PC-9 (cell line): ENCODE measurements at regions not wholly inside any gene's neighbourhood (a gene's known extent, or its start where the extent isn't known, plus 50 kb on each side); places are given as distances from the start of the nearest gene placed in this dataset.

Experiments used
- BruUV-seq: library from RNA; stranded (reverse); fragments of 400-500 nt; replicated peaks from 2 replicates; lab custom pipeline; 2021; lab: Mats Ljungman, UMichigan
- CTCF ChIA-PET: fragments of 300-600 bp; sonication (Branson Sonifier 250); formaldehyde crosslinking; loops from one replicate; lab custom pipeline; 2022; ENCODE audit warnings: antibody characterized with exemption; lab: Charles Lee
- POLR2A ChIA-PET: fragments of 300-600 bp; sonication (Branson Sonifier 250); formaldehyde crosslinking; loops from one replicate; lab custom pipeline; 2022; ENCODE audit warnings: antibody characterized with exemption; ENCODE audit not compliant: unreplicated experiment; lab: Charles Lee
- DNase-seq, 2 experiments: peaks; one replicate each; pipeline versions ENCODE4 v3.0.0 to v3.0.0-alpha.2; 2015 to 2022; ENCODE audit warnings: mixed read lengths in 1 of 2
- H2AFZ ChIP-seq: fragments of 200-600 bp; sonication (generic); 2 replicates; pipeline ENCODE4 v1.8.1; 2017; ENCODE audit warnings: antibody characterized with exemption
- H3F3A ChIP-seq: fragments of 200-600 bp; sonication (generic); 2 replicates; pipeline ENCODE4 v1.8.1; 2017; ENCODE audit warnings: antibody characterized with exemption, mild to moderate bottlenecking, low read depth; ENCODE audit not compliant: insufficient read depth
- H3K27ac ChIP-seq: fragments of 200-600 bp; sonication (generic); 2 replicates; pipeline ENCODE4 v1.6.1; 2016; ENCODE audit warnings: mixed run types
- H3K27me3 ChIP-seq: fragments of 200-600 bp; sonication (generic); 2 replicates; pipeline ENCODE4 v1.6.1; 2016; ENCODE audit warnings: low read depth, mixed run types; ENCODE audit not compliant: insufficient read depth
- H3K36me3 ChIP-seq: fragments of 200-600 bp; sonication (generic); 2 replicates; pipeline ENCODE4 v1.6.1; 2016; ENCODE audit warnings: low read depth, mixed run types
- H3K4me1 ChIP-seq: fragments of 200-600 bp; sonication (generic); replicated peaks from 2 replicates; pipeline ENCODE4 v1.6.1; 2016; ENCODE audit warnings: mixed run types; ENCODE audit not compliant: insufficient read depth
- H3K4me2 ChIP-seq: fragments of 200-600 bp; sonication (generic); 2 replicates; pipeline ENCODE4 v1.6.1; 2017; ENCODE audit warnings: mixed run types
- H3K4me3 ChIP-seq: fragments of 200-600 bp; sonication (generic); 2 replicates; pipeline ENCODE4 v1.6.1; 2016; ENCODE audit warnings: mixed run types
- H3K79me2 ChIP-seq: fragments of 200-600 bp; sonication (generic); 2 replicates; pipeline ENCODE4 v1.6.1; 2017; ENCODE audit warnings: low read depth, mixed run types
- H3K9me2 ChIP-seq: fragments of 200-600 bp; sonication (generic); 2 replicates; pipeline ENCODE4 v1.8.1; 2017; ENCODE audit warnings: mild to moderate bottlenecking; ENCODE audit not compliant: insufficient read depth
- H3K9me3 ChIP-seq: fragments of 200-600 bp; sonication (generic); 2 replicates; pipeline ENCODE4 v1.8.1; 2016; ENCODE audit warnings: low read depth; ENCODE audit not compliant: insufficient read depth
- H4K20me1 ChIP-seq: fragments of 200-600 bp; sonication (generic); 2 replicates; pipeline ENCODE4 v1.8.1; 2017; ENCODE audit not compliant: insufficient read depth
- CTCF ChIP-seq: fragments of 200-600 bp; sonication (generic); conservative IDR thresholded peaks from 2 replicates; pipeline ENCODE4 v1.6.1; 2017; ENCODE audit warnings: mixed run types, antibody characterized with exemption, mild to moderate bottlenecking, moderate library complexity
- EZH2 ChIP-seq: fragments of 200-600 bp; sonication (generic); IDR thresholded peaks from 2 replicates; pipeline ENCODE4 v1.8.0; 2017; ENCODE audit warnings: antibody characterized with exemption, low read depth
- intact Hi-C: fragments of 100-400 bp; cut with micrococcal nuclease; formaldehyde crosslinking; loops from one replicate; pipeline ENCODE4 v1.10.0; 2022; ENCODE audit not compliant: unreplicated experiment

GRCh38 chr4:143099693-143100092 is 85.0 kb upstream of the USP38 start:
- H3F3A ChIP-seq: no peaks in the 10 kb centered on the region

DNA sequence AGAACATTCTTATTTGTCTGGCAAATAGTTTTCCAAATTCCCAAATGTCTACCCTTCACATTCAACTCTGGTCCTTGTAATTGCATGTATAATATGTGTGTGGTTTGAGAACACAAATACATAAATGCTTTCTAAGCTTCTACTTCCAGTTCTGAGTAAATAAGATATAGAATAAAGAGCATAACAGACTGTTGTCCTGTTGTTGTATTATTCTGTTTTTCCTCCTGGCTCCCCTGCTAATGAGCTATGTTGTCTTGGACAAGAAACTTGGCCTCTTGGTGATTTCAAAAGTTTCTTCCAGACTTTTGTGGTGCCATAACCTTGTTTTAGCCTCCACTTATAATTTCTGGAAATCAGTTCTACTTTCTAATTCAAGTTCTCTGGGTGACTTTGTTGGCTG is 75.3 kb upstream of the USP38 start:
- ChIA-PET POLR2A (no interaction called here), CTCF (no interaction called here)
- Histone ChIP-seq H3K27me3 (no peaks in the 10 kb centered on the region), H4K20me1 (no peaks in the 10 kb centered on the region), H3K4me3 (no peak overlapping the region), H3K9me2 (no peaks in the 10 kb centered on the region), H3K9me3 (no peaks in the 10 kb centered on the region), H3K27ac (no peak overlapping the region), H3K4me1 (no peaks in the 10 kb centered on the region), H3K4me2 (no peak overlapping the region), H3K79me2 (no peaks in the 10 kb centered on the region), H3F3A (no peaks in the 10 kb centered on the region), H2AFZ (no peak overlapping the region), H3K36me3 (no peaks in the 10 kb centered on the region)
- no TSS peak for BruUV-seq
- no peak for DNase-seq
- TF ChIP-seq CTCF (no peak), EZH2 (no peak)
- intact Hi-C loops: no loop called here

More at GRCh38 chr4:143099693-143100092, 85.0 kb upstream of the USP38 start:
- Histone ChIP-seq H3K79me2 (no peaks in the 10 kb centered on the region), H3K4me3 (no peak overlapping the region), H2AFZ (no peak overlapping the region), H4K20me1 (no peaks in the 10 kb centered on the region), H3K27me3 (no peaks in the 10 kb centered on the region), H3K27ac (no peak overlapping the region), H3K9me2 (no peaks in the 10 kb centered on the region), H3K9me3 (no peaks in the 10 kb centered on the region), H3K4me1 (no peaks in the 10 kb centered on the region), H3K4me2 (no peak overlapping the region), H3K36me3 (no peaks in the 10 kb centered on the region)
- no peak for TF ChIP-seq CTCF
- no peak for TF ChIP-seq EZH2
- ChIA-PET CTCF (no interaction called here), POLR2A (no interaction called here)
- no peak for DNase-seq
- no TSS peak for BruUV-seq
- intact Hi-C loops: no loop called here

DNA sequence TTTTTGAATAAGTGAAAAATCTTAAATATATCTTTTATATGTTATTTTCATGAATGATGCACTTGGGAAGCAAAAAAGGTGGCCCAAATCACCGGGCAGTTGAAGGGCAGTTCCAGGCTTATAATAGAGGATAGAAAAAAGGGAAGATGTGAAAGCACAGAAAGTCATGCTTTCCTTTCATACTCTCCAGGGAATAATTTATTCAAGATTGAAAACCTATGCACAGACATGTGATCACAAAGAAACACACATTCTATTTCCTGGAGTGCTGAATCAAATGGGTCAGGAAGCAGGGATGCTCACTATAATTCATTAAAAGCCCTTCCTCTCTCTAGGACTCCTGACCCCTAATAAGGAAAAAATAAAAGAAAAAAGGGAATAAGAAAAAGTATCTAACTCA is 66.1 kb upstream of the USP38 start:
- BruUV-seq: no TSS peak
- Histone ChIP-seq H3K4me1 (no peaks in the 10 kb centered on the region), H3K36me3 (no peaks in the 10 kb centered on the region), H3K4me2 (no peak overlapping the region), H3F3A (no peaks in the 10 kb centered on the region), H4K20me1 (no peaks in the 10 kb centered on the region), H3K9me2 (no peaks in the 10 kb centered on the region), H3K27ac (no peak overlapping the region), H3K4me3 (no peak overlapping the region), H3K27me3 (no peaks in the 10 kb centered on the region), H3K9me3 (no peaks in the 10 kb centered on the region), H2AFZ (no peak overlapping the region), H3K79me2 (no peaks in the 10 kb centered on the region)
- TF ChIP-seq CTCF: no peak
- no peak for TF ChIP-seq EZH2
- intact Hi-C loops: no loop called here
- CTCF ChIA-PET: no interaction called here
- POLR2A ChIA-PET: no interaction called here
- no peak for DNase-seq
